Fibroblast of skin of right quadriceps (primary cell): ENCODE measurements at regions not wholly inside any gene's neighbourhood (a gene's known extent, or its start where the extent isn't known, plus 50 kb on each side); places are given as distances from the start of the nearest gene placed in this dataset.
A peak's percentile ranks its signal among the peaks of the same experiment; 100 is the strongest.

Experiments
- DNase-seq: peaks from one replicate; pipeline ENCODE4 v3.0.0-alpha.2; 2013

DNA sequence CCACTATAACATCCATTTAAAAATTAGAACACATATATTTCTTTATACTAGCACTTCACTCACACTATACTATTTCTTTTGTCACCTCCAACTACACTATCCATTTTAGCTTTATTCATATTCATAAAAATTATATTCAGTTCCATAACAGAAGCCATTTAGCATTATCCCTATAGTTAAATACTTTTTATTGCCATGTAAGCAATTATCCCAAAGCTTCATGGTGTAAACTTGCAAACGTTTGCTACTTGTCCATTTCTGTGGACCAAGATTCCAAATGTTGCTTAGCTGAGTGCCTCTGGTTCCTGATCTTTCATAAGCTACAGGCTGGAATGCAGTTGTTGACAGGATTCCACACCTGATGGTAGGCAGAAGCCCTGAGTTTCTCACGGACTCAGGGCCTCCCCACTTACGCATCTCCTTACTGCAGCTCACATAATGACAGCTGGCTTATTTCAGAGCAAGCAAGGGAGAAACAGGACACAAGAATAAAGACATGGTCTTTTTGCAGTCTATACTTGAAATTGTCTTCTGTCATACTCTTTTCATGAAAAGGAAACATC is 1584.8 kb downstream of the SLITRK5 start:
- no peak for DNase-seq

DNA sequence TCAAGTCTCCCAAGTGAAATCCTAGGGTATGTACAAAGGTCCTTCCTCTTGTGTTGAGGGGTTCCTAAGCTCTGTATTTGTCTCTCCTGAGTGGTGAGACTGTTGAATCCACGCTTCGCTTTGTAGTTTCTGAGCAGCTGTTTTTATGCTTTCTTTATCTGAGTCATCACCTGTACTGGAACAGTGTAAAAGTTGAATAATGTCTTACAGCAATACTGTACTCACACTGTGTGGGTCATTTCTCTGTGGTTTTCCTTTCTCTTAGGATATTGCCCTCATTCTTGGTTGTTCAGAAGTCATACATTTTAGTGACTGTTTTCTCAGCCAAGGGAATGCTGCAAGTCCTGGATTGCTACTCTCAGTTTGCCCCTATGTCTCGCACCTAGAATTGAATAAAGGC is 1596.6 kb downstream of the SLITRK5 start:
- no peak for DNase-seq

DNA sequence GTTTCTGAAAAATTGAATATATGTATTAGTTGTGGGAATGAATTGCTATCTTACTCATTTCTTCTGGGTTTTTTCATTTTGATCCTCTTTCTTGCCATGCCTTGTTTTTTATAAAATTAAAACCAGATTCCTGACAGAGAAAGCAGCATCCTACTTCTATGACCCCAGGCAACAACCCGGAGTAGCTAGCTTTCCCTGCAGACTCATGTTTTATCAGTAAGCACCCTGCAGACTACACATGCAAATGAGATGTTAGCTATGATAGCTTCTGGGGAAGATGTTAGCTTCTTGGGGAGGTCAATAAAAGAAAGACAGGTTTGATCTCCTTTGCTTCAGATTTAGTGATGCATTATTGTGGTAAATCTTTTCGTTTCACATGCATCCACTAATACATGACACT is 1598.6 kb downstream of the SLITRK5 start:
- no peak for DNase-seq

DNA sequence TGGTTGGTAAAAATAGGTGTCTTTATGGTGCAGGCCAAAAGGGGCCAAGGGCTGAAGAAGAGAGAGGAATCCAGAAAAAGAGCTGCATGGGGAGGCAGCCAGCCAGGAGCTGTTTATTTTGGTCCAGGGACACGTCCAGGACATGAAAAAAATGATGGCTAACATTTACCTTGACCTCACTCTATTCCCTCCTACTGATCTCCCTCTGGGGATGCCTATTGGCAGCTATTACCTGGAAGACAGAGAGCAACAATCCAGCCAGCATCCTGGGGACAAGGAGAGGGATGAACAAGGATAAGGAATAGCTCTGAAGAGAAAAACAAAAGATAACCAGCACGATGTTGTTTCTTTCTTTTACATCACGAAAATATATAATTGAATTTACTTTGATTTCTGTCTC is 1599.6 kb downstream of the SLITRK5 start:
- no peak for DNase-seq

DNA sequence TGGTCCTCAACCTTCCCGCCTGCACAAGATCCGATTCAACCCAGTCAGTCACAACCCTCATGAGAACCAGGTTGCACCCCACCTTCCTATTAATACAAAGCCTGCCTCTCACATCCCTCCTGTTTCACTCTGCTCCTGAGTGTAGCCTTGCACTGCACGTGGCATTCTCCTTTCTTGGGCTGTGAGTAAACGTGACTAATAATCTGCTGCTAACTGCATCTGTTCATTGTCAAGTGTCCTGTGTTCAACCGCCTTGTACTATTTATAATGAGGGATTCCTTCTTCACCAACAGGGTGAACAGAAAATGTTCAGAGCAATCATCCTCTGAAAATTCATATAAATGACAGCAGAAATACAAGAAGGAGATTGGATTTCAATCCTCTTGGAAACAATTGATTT is 1608.2 kb downstream of the SLITRK5 start:
- no peak for DNase-seq

DNA sequence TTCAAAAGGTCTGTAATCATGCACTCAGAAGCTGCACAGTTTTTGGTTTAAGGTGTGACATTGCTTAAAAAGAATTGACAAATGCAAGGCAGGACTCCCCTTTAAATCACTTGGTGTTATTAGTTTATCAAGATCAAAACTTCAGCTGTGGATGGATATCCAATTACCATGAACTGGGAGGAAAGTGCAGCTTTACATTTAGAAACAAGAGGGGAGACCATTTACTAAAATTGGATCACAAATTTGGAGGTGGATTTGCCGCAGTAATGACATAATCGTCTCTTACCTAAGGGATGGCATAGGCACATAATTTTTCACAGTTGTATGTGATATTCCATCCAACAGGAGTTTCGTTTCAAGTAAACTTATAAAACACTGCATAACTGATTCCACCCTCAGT is 1610.2 kb downstream of the SLITRK5 start:
- no peak for DNase-seq

DNA sequence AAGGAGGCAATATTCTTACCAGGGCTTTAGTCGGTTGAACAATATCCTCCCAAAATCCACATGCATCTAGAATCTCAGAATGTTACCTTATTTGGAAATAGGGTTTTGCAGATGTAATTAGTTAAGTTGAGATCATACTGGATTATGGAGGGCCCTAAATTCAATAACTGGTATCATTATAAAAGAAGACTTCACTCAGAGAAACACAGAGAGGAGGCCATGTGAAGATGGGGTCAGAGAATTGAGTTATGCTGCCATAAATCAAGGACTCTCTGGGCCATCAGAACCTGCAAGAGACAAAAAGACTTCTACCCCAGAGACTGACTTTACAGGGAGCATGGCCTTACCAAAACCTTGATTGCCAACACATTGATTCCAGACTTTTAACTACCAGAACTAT is 1611.1 kb downstream of the SLITRK5 start:
- no peak for DNase-seq

DNA sequence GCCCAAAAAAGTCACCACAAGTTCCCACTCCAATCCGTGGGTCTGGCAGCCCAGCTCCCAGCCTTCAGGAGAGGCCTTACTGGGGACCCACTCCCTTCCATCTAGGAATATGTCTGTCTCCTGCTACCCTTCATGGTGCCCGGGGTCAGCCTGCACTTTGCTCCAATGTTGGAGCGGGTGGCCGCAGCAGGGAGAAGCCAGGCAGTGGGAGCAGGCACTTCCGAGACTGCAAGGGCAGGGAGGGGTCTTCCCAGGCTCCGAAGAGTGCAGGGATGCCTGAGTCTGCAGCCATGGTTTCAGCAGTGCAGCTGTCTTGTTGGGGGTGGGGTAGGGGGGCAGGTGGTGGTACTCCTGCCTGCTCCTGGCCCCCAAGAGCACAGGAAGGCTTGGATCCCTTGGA is 1616.2 kb downstream of the SLITRK5 start:
- DNase-seq, result no peak

DNA sequence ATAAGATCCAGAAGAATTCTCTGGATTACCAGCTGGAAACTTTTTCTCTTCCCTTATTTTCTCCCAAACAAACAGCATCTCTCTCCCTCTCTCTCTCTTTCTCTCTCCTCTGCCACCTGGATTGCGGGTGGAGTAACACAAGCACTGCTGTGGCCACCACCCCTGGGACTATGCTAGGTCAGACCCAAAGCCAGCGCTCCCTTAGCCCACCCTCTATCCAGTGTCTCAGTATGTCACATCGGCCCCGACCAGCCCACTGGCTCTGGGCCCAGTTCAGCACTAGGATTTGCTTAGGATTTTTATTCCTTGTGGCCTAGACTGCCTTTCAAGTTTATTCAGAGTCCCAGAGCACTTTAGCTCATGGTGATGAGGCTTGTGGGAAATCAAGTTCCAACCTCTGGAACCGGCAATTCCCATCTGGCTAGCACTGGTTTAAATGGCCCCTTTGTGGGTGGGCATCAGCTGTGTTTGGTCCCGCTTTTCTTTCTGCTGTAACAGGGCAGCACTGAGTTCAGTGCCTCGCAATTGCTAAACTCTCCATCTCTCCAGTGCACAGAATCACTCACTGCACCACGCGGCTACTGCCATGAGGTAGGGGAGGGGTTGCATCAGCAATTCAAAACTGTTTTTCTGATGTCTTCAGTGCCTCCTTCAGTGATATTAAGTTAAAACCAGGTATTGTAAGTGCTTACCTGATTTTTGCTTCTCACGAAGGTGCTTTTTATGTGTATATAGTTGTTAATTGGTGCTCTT is 1623.1 kb downstream of the SLITRK5 start:
- no peak for DNase-seq

DNA sequence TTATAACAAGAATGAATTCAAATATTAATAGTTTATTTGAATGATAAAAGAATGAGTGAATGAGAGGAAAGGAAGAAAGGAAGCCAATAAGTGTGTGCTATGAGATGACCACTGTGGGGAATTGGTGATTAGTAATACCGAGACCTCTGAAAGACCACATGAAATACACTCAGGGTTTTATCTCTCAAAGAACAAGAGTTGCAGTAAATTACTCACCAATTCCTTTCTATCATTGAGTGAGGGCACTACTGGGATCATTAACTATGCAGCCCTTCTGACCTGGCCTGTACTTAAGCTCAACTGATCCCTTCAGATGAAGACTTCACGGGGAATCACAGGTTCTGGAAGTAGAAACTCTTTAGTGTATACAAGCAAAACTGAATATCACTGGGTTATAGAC is 1636.1 kb downstream of the SLITRK5 start:
- DNase-seq, result no peak

DNA sequence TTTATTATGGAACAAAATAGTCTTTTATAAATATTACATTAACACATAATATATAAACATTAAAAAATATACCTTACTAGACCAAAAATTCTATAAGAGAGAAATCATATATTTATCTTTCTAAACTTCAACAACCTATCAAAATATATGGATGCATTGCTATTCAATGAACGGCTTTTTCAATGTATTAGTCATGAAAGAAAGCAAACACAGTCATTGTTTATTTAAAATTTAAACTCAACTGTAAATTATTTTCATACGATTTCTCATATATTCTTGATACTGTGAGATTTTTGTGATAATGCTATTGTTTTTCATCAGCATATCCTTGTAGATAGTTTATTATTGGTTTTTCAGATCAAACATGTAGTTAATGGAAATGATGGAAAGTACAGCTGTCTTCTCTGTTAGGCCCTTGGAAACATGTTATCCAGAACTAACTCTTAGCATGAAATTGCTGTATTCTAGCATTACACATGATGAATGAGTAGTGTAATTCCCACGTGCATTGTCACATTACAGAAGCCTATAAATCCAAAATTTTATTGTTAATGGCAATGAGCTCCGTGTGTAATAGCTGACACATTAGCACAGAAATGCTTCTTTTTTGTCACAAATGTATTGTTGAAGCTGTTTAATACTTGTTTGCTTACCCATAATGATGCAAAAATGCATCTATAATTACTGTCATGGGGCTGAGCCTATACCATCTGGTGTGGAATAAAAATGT is 1639.9 kb downstream of the SLITRK5 start:
- DNase-seq, result no peak

DNA sequence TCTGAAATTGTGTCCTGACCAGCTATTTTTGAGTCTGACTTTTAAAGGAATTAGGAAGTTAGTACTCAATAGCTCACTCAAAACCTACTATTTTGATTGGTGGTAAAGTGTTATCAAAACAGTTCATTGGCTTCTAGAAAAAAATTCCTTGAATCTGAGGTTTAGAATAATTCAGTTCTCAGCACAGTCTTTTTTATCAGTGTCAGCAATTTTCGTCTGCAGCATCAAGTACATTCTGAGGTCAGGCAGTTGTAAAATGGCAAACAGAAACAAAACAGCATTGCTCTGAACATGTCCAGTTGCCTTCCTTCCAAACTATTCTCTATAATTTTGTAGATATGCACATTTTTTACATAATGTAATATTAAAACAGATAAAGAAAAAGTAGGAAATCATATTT is 1644.1 kb downstream of the SLITRK5 start:
- no peak for DNase-seq

DNA sequence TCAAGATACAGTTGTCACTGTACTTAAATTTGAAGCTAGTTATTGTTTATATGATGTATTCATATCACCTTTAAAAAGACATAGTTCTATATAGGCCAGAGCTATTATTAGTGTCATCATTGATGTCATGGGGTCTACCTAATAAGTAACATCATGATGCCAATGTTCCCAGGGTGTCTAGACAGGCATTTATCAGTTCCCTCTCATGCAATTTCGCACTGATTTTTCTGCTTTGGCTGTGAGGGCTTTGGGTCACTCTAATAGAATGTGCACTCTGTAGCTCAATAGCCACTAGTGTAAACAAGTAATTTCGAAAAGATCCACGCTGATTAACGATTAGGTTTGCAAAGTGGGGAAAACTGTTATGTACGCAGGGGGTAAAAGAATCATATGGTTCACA is 1651.3 kb downstream of the SLITRK5 start:
- no peak for DNase-seq

DNA sequence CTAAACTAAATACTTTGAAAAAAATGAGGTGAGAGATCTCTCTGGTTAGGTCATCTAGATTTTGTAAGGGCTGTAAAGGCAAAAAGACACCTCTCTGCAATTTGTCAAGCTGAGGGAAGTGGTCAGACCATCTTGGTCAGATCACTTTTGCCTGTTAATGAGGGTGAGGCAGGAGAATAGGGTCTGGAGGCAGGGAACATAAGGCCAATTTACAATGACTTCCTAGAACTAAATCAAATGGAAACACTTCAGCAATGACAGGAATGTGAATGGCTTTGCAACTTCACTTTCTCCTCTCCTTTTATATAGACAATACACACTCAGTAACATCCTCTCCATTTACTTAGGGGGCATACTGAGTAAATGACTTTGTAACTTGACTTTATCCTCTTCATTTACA is 1653.4 kb downstream of the SLITRK5 start:
- no peak for DNase-seq

DNA sequence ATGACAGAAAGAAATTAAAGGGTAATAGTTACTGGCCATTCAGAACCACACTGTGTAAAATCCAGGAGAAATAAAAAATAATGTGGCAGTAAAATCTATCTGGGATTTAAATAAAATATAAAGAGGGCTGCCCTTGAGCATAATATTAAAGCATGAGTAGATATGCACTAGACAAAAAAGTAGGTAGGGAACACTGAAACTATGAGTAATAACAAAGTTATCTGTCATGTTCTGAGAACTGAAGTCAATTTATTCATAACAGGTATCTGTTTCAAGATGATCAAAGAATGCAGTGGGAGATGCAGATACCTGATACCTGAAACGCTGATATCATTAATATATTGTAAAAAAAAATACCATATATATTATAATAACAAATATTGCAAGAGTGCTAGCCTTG is 1672.0 kb downstream of the SLITRK5 start:
- no peak for DNase-seq

DNA sequence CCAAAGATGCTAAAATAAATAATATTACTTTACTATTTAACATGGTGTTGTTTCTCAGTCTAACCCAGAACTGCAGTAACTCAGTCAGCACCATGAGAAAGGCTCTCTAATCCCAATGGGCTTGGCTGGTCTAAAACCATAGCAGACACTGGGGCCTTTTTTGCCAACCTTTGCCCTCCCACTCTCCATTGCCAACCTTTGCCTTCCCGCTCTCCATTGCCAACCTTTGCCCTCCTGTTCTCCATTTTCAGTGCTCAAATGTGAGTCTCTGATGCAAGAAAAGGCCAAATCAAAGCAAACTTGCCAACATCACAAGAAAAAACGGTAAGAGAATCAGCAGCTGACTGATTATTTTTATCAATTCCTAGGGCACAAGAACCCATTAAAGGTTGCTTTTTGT is 1681.2 kb downstream of the SLITRK5 start:
- DNase-seq, result no peak

DNA sequence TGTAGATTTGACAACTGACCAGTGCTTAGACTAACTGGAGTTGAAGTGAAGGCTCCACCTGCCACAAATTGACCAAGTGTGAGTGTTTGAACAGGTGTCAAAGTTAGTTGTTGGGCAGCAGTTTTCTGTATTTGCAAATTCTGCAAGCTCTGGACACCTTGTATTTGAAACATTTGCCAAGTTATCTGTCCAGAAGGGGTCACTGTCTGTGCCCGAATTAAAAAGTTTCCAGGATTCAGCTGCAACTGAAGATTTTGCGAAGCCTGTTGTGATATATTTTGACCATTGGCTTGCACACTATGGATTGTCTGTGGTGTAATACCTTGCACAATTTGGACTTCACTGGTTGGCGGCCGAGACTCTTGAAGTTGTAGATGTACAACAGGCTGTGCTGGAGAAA is 1690.7 kb downstream of the SLITRK5 start:
- DNase-seq, result no peak

DNA sequence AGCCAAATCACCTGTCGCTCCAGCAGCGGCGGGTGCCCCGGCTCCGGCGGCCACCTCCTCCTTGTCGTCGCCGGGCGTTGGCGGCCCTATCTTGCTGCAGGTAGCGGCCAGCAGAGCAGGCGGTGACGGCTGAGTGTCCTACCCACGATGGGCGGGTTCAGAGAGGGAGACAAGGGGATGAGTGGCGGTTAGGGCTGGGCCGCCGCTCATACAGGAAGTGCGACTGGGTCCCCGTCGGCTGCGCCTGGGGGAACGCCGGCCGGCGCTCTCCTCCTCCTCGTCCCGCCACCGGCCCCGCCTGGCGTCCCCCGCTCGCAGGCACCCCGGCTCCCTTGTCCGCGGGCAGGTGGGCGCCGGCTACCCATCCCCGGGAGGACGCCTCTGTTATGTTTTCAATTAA is 1692.0 kb downstream of the SLITRK5 start:
- DNase-seq, result no peak

DNA sequence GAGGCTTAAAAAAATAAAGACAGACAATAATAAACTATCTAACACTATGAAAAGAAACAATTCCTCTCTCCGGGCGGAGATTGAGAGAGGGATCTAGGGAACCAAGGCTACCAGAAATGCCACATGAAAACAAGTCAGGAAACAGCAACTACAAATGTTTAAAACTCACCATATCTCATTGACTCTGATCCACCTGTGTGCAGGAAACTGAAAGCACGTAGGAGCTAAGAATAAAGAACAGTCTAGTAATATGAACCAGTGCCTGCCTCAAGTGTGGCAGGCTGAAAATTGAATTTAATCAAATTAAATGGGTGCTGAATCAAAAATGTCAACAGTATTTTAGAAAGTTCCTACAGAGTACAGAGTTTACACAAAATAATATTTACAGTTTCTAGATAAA is 1701.0 kb downstream of the SLITRK5 start:
- no peak for DNase-seq

DNA sequence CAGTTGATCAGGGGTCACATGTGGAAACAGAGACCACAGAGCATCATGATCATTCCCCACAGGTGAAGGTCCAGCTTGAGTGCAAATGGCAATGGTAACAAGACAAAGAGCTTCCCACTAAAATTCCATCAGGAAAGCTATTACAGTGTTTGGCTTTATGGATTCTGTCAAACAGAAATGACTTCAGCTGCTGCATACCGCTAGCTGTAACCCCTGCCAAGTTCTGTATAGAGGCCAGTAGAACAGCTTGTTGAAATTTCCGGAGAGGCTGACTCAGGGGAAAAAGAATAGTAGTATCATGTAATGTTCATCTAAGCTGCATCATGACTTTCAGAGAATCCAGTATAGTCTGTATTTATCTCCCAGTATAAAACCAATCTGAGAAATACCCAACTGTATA is 1704.7 kb downstream of the SLITRK5 start:
- peak; percentile 74 for DNase-seq

DNA sequence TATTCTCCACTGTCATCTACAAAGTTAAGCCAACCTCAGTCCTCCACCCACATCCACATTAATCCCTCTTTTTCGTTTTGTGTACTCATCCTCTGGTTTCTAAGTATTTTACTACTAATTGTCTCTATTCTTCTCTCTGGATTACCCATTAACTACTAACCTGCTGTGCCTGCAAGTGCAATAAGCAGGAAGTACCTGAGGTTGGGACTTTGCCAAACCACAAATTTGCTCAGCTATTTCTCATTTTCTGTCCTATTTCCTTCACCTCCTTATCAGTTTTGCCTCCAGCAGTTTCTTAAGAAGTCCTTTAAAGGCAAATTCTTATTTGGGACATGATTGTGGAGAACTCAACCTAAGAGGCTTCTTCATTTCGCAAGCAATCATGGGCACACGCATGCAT is 1708.9 kb downstream of the SLITRK5 start:
- no peak for DNase-seq

DNA sequence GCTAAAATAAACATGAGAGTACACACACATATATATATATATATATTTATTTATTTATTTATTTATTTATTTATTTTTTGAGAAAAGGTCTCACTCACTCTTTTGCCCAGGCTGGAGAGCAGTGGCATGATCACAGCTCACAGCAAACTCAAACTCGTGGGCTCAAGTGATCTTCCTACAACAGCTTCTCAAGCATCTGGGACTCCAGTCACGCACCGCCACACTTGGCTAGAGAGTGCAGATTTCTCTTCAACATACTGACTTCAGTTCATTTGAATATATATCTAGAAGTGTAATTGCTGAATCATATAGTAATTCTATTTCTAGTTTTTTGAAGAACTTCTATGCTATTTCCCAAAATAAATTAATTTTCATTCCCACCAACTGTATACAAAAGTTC is 1711.8 kb downstream of the SLITRK5 start:
- DNase-seq, result no peak

DNA sequence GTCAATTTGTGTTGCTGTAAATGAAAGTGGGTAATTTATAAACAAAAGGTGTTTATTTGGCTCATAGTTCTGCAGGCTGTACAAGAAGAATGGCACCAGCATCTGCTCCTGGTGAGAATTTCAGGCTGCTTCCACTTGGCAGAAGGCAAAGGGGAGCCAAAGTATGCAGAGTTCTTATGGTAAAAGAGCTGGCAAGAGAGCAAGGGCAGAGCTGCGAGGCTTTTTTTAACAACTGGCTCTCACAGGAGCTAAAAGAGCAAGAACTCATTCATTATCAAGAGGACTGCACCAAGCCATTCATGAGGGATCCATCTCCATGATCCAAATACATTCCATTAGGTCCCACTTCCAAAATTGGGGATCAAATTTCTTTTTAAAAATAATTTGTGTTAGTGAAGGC is 1712.7 kb downstream of the SLITRK5 start:
- DNase-seq, result no peak

DNA sequence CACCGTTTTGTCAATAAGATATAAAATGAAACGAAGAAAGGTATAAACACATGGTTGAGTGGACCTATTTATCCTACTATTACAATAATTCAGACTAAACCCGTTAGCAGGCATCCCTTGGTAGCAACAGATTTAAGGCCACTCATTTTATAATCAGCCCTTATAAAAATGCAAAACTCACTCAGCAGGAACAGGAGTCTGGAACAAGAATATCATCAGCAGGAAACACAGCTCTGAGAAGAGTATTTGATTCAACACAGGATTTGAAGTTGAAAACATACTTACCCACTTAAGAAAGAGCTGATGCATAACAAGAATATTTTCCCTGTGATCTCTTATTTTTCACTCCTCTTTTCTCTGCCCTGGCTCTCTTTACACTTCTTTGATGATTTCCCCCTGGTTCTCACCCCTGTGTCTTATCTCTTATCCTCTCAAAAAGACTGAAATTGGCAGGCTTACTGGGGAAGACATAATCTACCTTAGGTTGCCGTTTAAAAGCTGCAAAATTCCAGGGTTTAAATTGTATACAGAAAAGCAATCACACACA is 1722.7 kb downstream of the SLITRK5 start:
- no peak for DNase-seq
